ENCODE measurements at regions not wholly inside any gene's neighbourhood (a gene's known extent, or its start where the extent isn't known, plus 50 kb on each side); places are given as distances from the start of the nearest gene placed in this dataset.
"Not testable (repeated sequence)": the region's sequence is repeated elsewhere in the genome, so short reads cannot be mapped to it uniquely, and the experiment has no call there.

- DNase-seq = no peak
Observed at GRCh38 chr4:126894963-126895362, 737.8 kb upstream of the INTU start.

- no peak for DNase-seq
Observed at GRCh38 chr4:126895988-126896570, 736.7 kb upstream of the INTU start.

GRCh38 chr4:126897038-126897437 is 735.7 kb upstream of the INTU start:
- DNase-seq = no peak

GRCh38 chr4:126898815-126899214 is 733.9 kb upstream of the INTU start:
- no peak for DNase-seq

GRCh38 chr4:126899331-126899801 is 733.4 kb upstream of the INTU start:
- no peak for DNase-seq

GRCh38 chr4:126906466-126906865 is 726.3 kb upstream of the INTU start:
- no peak for DNase-seq

GRCh38 chr4:126907389-126907788 is 725.4 kb upstream of the INTU start:
- no peak for DNase-seq

- no peak for DNase-seq
Observed at GRCh38 chr4:126916049-126916625, 716.6 kb upstream of the INTU start.

- no peak for DNase-seq
Observed at GRCh38 chr4:126916626-126917140, 716.1 kb upstream of the INTU start.

- not testable (repeated sequence) for DNase-seq
Observed at GRCh38 chr4:126922328-126922938, 710.3 kb upstream of the INTU start.

GRCh38 chr4:126924237-126924636 is 708.5 kb upstream of the INTU start:
- DNase-seq = no peak

- not testable (repeated sequence) for DNase-seq
Observed at GRCh38 chr4:126930059-126930458, 702.7 kb upstream of the INTU start.

GRCh38 chr4:126935801-126936200 is 697.0 kb upstream of the INTU start:
- no peak for DNase-seq

GRCh38 chr4:126937342-126937741 is 695.4 kb upstream of the INTU start:
- DNase-seq = no peak

- DNase-seq = no peak
Observed at GRCh38 chr4:126937846-126938422, 694.8 kb upstream of the INTU start.

GRCh38 chr4:126939401-126939800 is 693.4 kb upstream of the INTU start:
- DNase-seq = no peak

- DNase-seq = no peak
Observed at GRCh38 chr4:126947536-126947935, 685.2 kb upstream of the INTU start.

- no peak for DNase-seq
Observed at GRCh38 chr4:126954537-126955291, 678.0 kb upstream of the INTU start.

- DNase-seq = no peak
Observed at GRCh38 chr4:126955292-126956183, 677.2 kb upstream of the INTU start.

GRCh38 chr4:126956184-126956897 is 676.4 kb upstream of the INTU start:
- no peak for DNase-seq

- DNase-seq = no peak
Observed at GRCh38 chr4:126957556-126957955, 675.2 kb upstream of the INTU start.

Data from suppressor macrophage treated with lipopolysaccharide for 1 hour (primary cell).